GDM1 (cell line): ENCODE measurements at regions not wholly inside any gene's neighbourhood (a gene's known extent, or its start where the extent isn't known, plus 50 kb on each side); places are given as distances from the start of the nearest gene placed in this dataset.
A peak's percentile ranks its signal among the peaks of the same experiment; 100 is the strongest.

ENCODE experiments used
- DNase-seq: peaks from one replicate; lab custom pipeline; 2025; lab: John Stamatoyannopoulos, UW

GRCh38 chr5:135702191-135702590 is 123.4 kb upstream of the CXCL14 start:
- DNase-seq: no peak

GRCh38 chr5:135700731-135701130 is 121.9 kb upstream of the CXCL14 start:
- DNase-seq: no peak

GRCh38 chr5:135697959-135698345 is 119.2 kb upstream of the CXCL14 start:
- no peak for DNase-seq

GRCh38 chr5:135697251-135697958 is 118.6 kb upstream of the CXCL14 start:
- DNase-seq: no peak

- no peak for DNase-seq
These were observed 117.5 kb upstream of the CXCL14 start for GRCh38 chr5:135696317-135696716.

GRCh38 chr5:135695656-135696313 is 117.0 kb upstream of the CXCL14 start:
- DNase-seq: no peak

GRCh38 chr5:135694906-135695305 is 116.1 kb upstream of the CXCL14 start:
- no peak for DNase-seq

GRCh38 chr5:135694012-135694411 is 115.2 kb upstream of the CXCL14 start:
- DNase-seq: no peak

- DNase-seq: no peak
These were observed 114.7 kb upstream of the CXCL14 start for GRCh38 chr5:135693371-135693955.

- no peak for DNase-seq
These were observed 112.3 kb upstream of the CXCL14 start for GRCh38 chr5:135691044-135691443.

GRCh38 chr5:135690466-135690865 is 111.7 kb upstream of the CXCL14 start:
- no peak for DNase-seq

GRCh38 chr5:135689506-135689905 is 110.7 kb upstream of the CXCL14 start:
- no peak for DNase-seq

GRCh38 chr5:135688385-135688784 is 109.6 kb upstream of the CXCL14 start:
- no peak for DNase-seq

- DNase-seq: no peak
These were observed 104.4 kb upstream of the CXCL14 start for GRCh38 chr5:135683189-135683588.

GRCh38 chr5:135680713-135681112 is 101.9 kb upstream of the CXCL14 start:
- DNase-seq: no peak

- no peak for DNase-seq
These were observed 100.0 kb upstream of the CXCL14 start for GRCh38 chr5:135678640-135679268.

GRCh38 chr5:135671966-135672365 is 93.2 kb upstream of the CXCL14 start:
- DNase-seq: no peak

GRCh38 chr5:135671052-135671705 is 92.4 kb upstream of the CXCL14 start:
- peak; percentile 45 for DNase-seq

GRCh38 chr5:135670588-135670987 is 91.8 kb upstream of the CXCL14 start:
- no peak for DNase-seq

GRCh38 chr5:135669416-135669815 is 90.6 kb upstream of the CXCL14 start:
- no peak for DNase-seq

GRCh38 chr5:135667673-135668072 is 88.9 kb upstream of the CXCL14 start:
- no peak for DNase-seq

- DNase-seq: no peak
These were observed 88.4 kb upstream of the CXCL14 start for GRCh38 chr5:135667204-135667603.
